HL-60 (cell line): ENCODE measurements at regions not wholly inside any gene's neighbourhood (a gene's known extent, or its start where the extent isn't known, plus 50 kb on each side); places are given as distances from the start of the nearest gene placed in this dataset.

ENCODE experiments used
- CTCF ChIP-seq: IDR thresholded peaks from one replicate; pipeline ENCODE4 v1.5.1; 2011; ENCODE audit warnings: low read length, control low read depth, inconsistent platforms; ENCODE audit not compliant: insufficient read depth
- POLR2AphosphoS5 ChIP-seq: IDR thresholded peaks from 2 replicates; pipeline ENCODE4 v1.6.1; 2012; ENCODE audit warnings: low read depth
- REST ChIP-seq: IDR thresholded peaks from 2 replicates; pipeline ENCODE4 v1.6.1; 2012; ENCODE audit warnings: low read depth; ENCODE audit not compliant: insufficient replicate concordance

GRCh38 chr4:4685810-4686795 lies 144.3 kb upstream of the STX18 start:
- TF ChIP-seq CTCF (no peak), REST (no peak), POLR2AphosphoS5 (no peak)
